Left ventricle myocardium inferior (tissue), 1 donor: ENCODE measurements at regions not wholly inside any gene's neighbourhood (a gene's known extent, or its start where the extent isn't known, plus 50 kb on each side); places are given as distances from the start of the nearest gene placed in this dataset.

Source experiments
- DNase-seq: peaks from one replicate; pipeline ENCODE4 v3.0.0-alpha.2; 2020
- H3K27ac ChIP-seq: fragments of 200-600 bp; replicated peaks from 2 replicates; pipeline ENCODE4 v1.8.0; 2021
- H3K27me3 ChIP-seq: fragments of 200-600 bp; 2 replicates; pipeline ENCODE4 v1.8.0; 2021; ENCODE audit warnings: low read depth
- H3K36me3 ChIP-seq: fragments of 200-600 bp; 2 replicates; pipeline ENCODE4 v1.8.0; 2021
- H3K4me1 ChIP-seq: fragments of 200-600 bp; 2 replicates; pipeline ENCODE4 v1.8.0; 2021
- H3K4me3 ChIP-seq: fragments of 200-600 bp; 2 replicates; pipeline ENCODE4 v1.8.0; 2021; ENCODE audit warnings: mild to moderate bottlenecking, moderate library complexity
- H3K9me3 ChIP-seq: fragments of 200-600 bp; replicated peaks from 2 replicates; pipeline ENCODE4 v1.8.0; 2021
- CTCF ChIP-seq: fragments of 200-600 bp; IDR thresholded peaks from 2 replicates; pipeline ENCODE4 v1.8.0; 2021; ENCODE audit warnings: antibody characterized with exemption, mild to moderate bottlenecking, borderline replicate concordance
- intact Hi-C: fragments of 100-400 bp; cut with micrococcal nuclease; formaldehyde crosslinking; loops from one replicate; pipeline ENCODE4 v1.11.0; 2022
- donor health status: DM: no; HTN: yes; CAD: no; lungs with severe emphysema.

GRCh38 chr16:85511938-85512807, 100.9 kb upstream of the GSE1 start:
- TF ChIP-seq CTCF, result no peak
- DNase-seq, result no peak

GRCh38 chr16:85512808-85513115, 100.4 kb upstream of the GSE1 start:
- H3K9me3 ChIP-seq, result no peaks in the 10 kb centered on the region
- no peaks in the 10 kb centered on the region for H3K27me3 ChIP-seq
- TF ChIP-seq CTCF, result no peak
- no peak overlapping the region for H3K27ac ChIP-seq
- no peak overlapping the region for H3K4me3 ChIP-seq
- DNase-seq, result no peak
- no peaks in the 10 kb centered on the region for H3K36me3 ChIP-seq
- peaks cover 33% of the 10 kb centered on the region for H3K4me1 ChIP-seq
- intact Hi-C loops, result no loop called here

More at GRCh38 chr16:85511938-85512807, 100.9 kb upstream of the GSE1 start:
- no peak overlapping the region for H3K4me3 ChIP-seq
- H3K27ac ChIP-seq, result no peak overlapping the region
- no peaks in the 10 kb centered on the region for H3K36me3 ChIP-seq
- peaks cover 39% of the 10 kb centered on the region for H3K4me1 ChIP-seq
- intact Hi-C loops, result no loop called here
- no peaks in the 10 kb centered on the region for H3K9me3 ChIP-seq
- no peaks in the 10 kb centered on the region for H3K27me3 ChIP-seq

GRCh38 chr16:85513180-85513579, 99.9 kb upstream of the GSE1 start:
- H3K27ac ChIP-seq, result no peak overlapping the region
- no peak overlapping the region for H3K4me3 ChIP-seq
- no peaks in the 10 kb centered on the region for H3K36me3 ChIP-seq
- no peak for DNase-seq
- TF ChIP-seq CTCF, result no peak
- H3K4me1 ChIP-seq, result peaks cover 29% of the 10 kb centered on the region
- H3K9me3 ChIP-seq, result no peaks in the 10 kb centered on the region
- no peaks in the 10 kb centered on the region for H3K27me3 ChIP-seq
- intact Hi-C loops, result no loop called here

- H3K4me3 ChIP-seq, result no peak overlapping the region
- no peak overlapping the region for H3K27ac ChIP-seq
- no peak for DNase-seq
- H3K4me1 ChIP-seq, result peaks cover 25% of the 10 kb centered on the region
- no peaks in the 10 kb centered on the region for H3K36me3 ChIP-seq
- no peaks in the 10 kb centered on the region for H3K27me3 ChIP-seq
- TF ChIP-seq CTCF, result no peak
- no peaks in the 10 kb centered on the region for H3K9me3 ChIP-seq
- intact Hi-C loops, result no loop called here
Observed at GRCh38 chr16:85513649-85514048, 99.5 kb upstream of the GSE1 start.

- peaks cover 25% of the 10 kb centered on the region for H3K4me1 ChIP-seq
- H3K27ac ChIP-seq, result peak overlapping the region; percentile 89
- H3K9me3 ChIP-seq, result no peaks in the 10 kb centered on the region
- peak overlapping the region; percentile 19 for H3K4me3 ChIP-seq
- H3K27me3 ChIP-seq, result no peaks in the 10 kb centered on the region
- intact Hi-C loops, result no loop called here
- DNase-seq, result peak; percentile 81
- TF ChIP-seq CTCF, result no peak
- no peaks in the 10 kb centered on the region for H3K36me3 ChIP-seq
Observed at GRCh38 chr16:85514295-85514597, 98.9 kb upstream of the GSE1 start.
